ENCODE measurements at regions not wholly inside any gene's neighbourhood (a gene's known extent, or its start where the extent isn't known, plus 50 kb on each side); places are given as distances from the start of the nearest gene placed in this dataset.

- TF ChIP-seq FOXP2 (optimal IDR thresholded peaks at IDR 0.05; ENCODE audit: borderline replicate concordance, extremely low read depth, extremely low read length, insufficient read depth) = no peak
- TF ChIP-seq REST (IDR thresholded peaks at IDR 0.05; ENCODE audit: insufficient read depth in 1 of 2, low read depth in 2 of 2, low read length in 2 of 2) = no peak
- no peak for TF ChIP-seq TAF1 (IDR thresholded peaks at IDR 0.05; ENCODE audit: borderline replicate concordance, insufficient read depth, low read length)
- no peak for TF ChIP-seq SIN3A (IDR thresholded peaks at IDR 0.05; ENCODE audit: borderline replicate concordance, insufficient read depth, low read length)
- TF ChIP-seq POLR2AphosphoS5 (IDR thresholded peaks at IDR 0.05; ENCODE audit: low read depth, low read length) = no peak
These were observed 180.6 kb upstream of the GLI2 start for GRCh38 chr2:120555092-120555491.

- TF ChIP-seq FOXP2 (optimal IDR thresholded peaks at IDR 0.05; ENCODE audit: borderline replicate concordance, extremely low read depth, extremely low read length, insufficient read depth) (no peak), REST (IDR thresholded peaks at IDR 0.05; ENCODE audit: insufficient read depth in 1 of 2, low read depth in 2 of 2, low read length in 2 of 2) (no peak), POLR2AphosphoS5 (IDR thresholded peaks at IDR 0.05; ENCODE audit: low read depth, low read length) (no peak), SIN3A (IDR thresholded peaks at IDR 0.05; ENCODE audit: borderline replicate concordance, insufficient read depth, low read length) (no peak), TAF1 (IDR thresholded peaks at IDR 0.05; ENCODE audit: borderline replicate concordance, insufficient read depth, low read length) (no peak)
These were observed 178.8 kb upstream of the GLI2 start for GRCh38 chr2:120556911-120557310.

DNA sequence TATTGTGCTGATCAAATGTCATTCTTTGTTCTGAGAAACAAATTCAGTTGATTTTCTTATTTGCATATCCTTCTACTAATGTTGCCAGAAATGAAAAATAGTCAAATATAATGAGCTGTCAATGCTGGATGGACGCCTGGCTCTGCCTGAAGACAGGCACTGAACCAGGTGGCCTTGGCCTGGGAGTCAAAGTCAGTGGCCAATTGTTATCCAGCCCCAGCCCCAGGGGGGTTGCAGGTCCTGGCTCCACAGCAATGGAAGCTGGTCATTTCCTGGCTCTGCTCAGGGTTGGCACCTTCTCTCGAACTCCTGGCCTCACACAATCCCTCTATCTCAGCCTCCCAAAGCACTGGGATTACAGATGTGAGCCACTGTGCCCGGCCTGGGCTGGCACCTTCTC lies 176.8 kb upstream of the GLI2 start:
- TF ChIP-seq REST (IDR thresholded peaks at IDR 0.05; ENCODE audit: insufficient read depth in 1 of 2, low read depth in 2 of 2, low read length in 2 of 2) = no peak
- TF ChIP-seq TAF1 (IDR thresholded peaks at IDR 0.05; ENCODE audit: borderline replicate concordance, insufficient read depth, low read length) = no peak
- TF ChIP-seq POLR2AphosphoS5 (IDR thresholded peaks at IDR 0.05; ENCODE audit: low read depth, low read length) = no peak
- no peak for TF ChIP-seq FOXP2 (optimal IDR thresholded peaks at IDR 0.05; ENCODE audit: borderline replicate concordance, extremely low read depth, extremely low read length, insufficient read depth)
- TF ChIP-seq SIN3A (IDR thresholded peaks at IDR 0.05; ENCODE audit: borderline replicate concordance, insufficient read depth, low read length) = no peak

DNA sequence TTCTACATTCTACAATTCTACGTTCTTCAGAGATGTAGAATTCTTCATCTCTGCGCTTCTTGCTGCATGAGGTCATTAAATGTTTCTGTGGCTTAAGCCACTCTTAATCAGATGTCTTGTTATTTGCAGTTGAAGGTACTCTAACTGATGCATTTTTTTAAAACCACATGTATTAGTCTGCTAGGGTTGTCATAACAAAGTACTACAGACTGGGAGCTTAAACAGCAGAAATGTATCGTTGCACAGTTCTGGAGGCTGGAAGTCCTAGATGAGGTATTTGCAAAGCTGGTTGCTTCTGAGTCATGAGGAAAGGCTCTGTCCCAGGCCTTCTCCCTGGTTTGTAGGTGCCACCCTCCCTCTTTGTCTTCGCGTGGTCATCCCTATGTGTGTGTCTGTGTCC lies 176.3 kb upstream of the GLI2 start:
- TF ChIP-seq TAF1 (IDR thresholded peaks at IDR 0.05; ENCODE audit: borderline replicate concordance, insufficient read depth, low read length) (no peak), FOXP2 (optimal IDR thresholded peaks at IDR 0.05; ENCODE audit: borderline replicate concordance, extremely low read depth, extremely low read length, insufficient read depth) (no peak), SIN3A (IDR thresholded peaks at IDR 0.05; ENCODE audit: borderline replicate concordance, insufficient read depth, low read length) (no peak), POLR2AphosphoS5 (IDR thresholded peaks at IDR 0.05; ENCODE audit: low read depth, low read length) (no peak), REST (IDR thresholded peaks at IDR 0.05; ENCODE audit: insufficient read depth in 1 of 2, low read depth in 2 of 2, low read length in 2 of 2) (no peak)

DNA sequence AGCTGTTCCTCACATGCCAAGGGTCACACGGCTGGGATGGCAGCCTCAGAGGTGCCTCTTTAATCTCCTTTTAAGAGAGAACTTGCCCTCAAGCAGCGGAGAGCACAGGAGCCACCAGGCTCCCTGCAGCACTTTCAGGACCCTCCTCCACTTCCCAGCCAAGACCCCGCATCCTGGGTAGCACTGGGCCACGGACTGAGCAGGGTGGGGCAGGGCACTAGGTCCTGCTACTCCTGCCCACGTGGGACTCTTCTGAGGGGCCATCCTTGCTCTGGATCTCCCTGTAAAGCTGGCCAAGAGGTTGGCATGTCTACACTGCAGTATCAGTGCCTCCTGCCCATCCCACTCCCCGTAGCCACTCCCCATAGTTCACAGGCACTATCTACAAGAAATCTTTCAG lies 175.3 kb upstream of the GLI2 start:
- no peak for TF ChIP-seq REST (IDR thresholded peaks at IDR 0.05; ENCODE audit: insufficient read depth in 1 of 2, low read depth in 2 of 2, low read length in 2 of 2)
- no peak for TF ChIP-seq FOXP2 (optimal IDR thresholded peaks at IDR 0.05; ENCODE audit: borderline replicate concordance, extremely low read depth, extremely low read length, insufficient read depth)
- TF ChIP-seq POLR2AphosphoS5 (IDR thresholded peaks at IDR 0.05; ENCODE audit: low read depth, low read length) = no peak

All from PFSK-1 (cell line).